ENCODE measurements at regions not wholly inside any gene's neighbourhood (a gene's known extent, or its start where the extent isn't known, plus 50 kb on each side); places are given as distances from the start of the nearest gene placed in this dataset.

GRCh38 chr22:49540913-49541692 lies 286.6 kb downstream of the BRD1 start:
- Histone ChIP-seq H3K79me2 (ENCODE audit: low read length) (no peaks in the 10 kb centered on the region), H3K9ac (ENCODE audit: low read length) (no peak overlapping the region), H3K4me3 (ENCODE audit: low read length) (no peak overlapping the region), H3K27ac (ENCODE audit: low read length) (no peak overlapping the region), H3K4me1 (ENCODE audit: insufficient read depth, low read length) (no peaks in the 10 kb centered on the region), H3K9me3 (ENCODE audit: low read length) (no peaks in the 10 kb centered on the region), H3K36me3 (ENCODE audit: low read depth, low read length) (no peaks in the 10 kb centered on the region), H3K9me2 (replicated peaks; ENCODE audit: low read length) (no peaks in the 10 kb centered on the region), H4K20me1 (ENCODE audit: low read length) (no peaks in the 10 kb centered on the region), H3K27me3 (ENCODE audit: low read length) (peaks cover 89% of the 10 kb centered on the region), H3F3A (ENCODE audit: low read length, unreplicated experiment) (no peaks in the 10 kb centered on the region), H2AFZ (ENCODE audit: low read length) (no peak overlapping the region), H3K4me2 (ENCODE audit: low read length) (no peak overlapping the region)
- TF ChIP-seq EZH2phosphoT487 (IDR thresholded peaks at IDR 0.05; ENCODE audit: borderline replicate concordance, low read length) (no peak), EZH2 (IDR thresholded peaks at IDR 0.05; ENCODE audit: low read length, unreplicated experiment) (no peak), CTCF (conservative IDR thresholded peaks at IDR 0.05; ENCODE audit: low read depth, low read length) (no peak)
- ATAC-seq (no peak), DNase-seq (no peak)
- ChIA-PET CTCF (no interaction called here), POLR2A (ENCODE audit: unreplicated experiment) (no interaction called here)
- intact Hi-C loops (cut with micrococcal nuclease), result no loop called here
- no TSS peak for BruUV-seq (replicated peaks)

GRCh38 chr22:49540084-49540912 lies 287.4 kb downstream of the BRD1 start:
- Histone ChIP-seq H3F3A (ENCODE audit: low read length, unreplicated experiment) (no peaks in the 10 kb centered on the region), H3K27me3 (ENCODE audit: low read length) (peaks cover 90% of the 10 kb centered on the region), H3K36me3 (ENCODE audit: low read depth, low read length) (no peaks in the 10 kb centered on the region), H3K9me2 (replicated peaks; ENCODE audit: low read length) (no peaks in the 10 kb centered on the region), H3K27ac (ENCODE audit: low read length) (no peak overlapping the region), H3K79me2 (ENCODE audit: low read length) (no peaks in the 10 kb centered on the region), H2AFZ (ENCODE audit: low read length) (no peak overlapping the region), H4K20me1 (ENCODE audit: low read length) (no peaks in the 10 kb centered on the region), H3K4me2 (ENCODE audit: low read length) (no peak overlapping the region), H3K9me3 (ENCODE audit: low read length) (no peaks in the 10 kb centered on the region), H3K4me1 (ENCODE audit: insufficient read depth, low read length) (no peaks in the 10 kb centered on the region), H3K9ac (ENCODE audit: low read length) (no peak overlapping the region), H3K4me3 (ENCODE audit: low read length) (no peak overlapping the region)
- no peak for TF ChIP-seq EZH2 (IDR thresholded peaks at IDR 0.05; ENCODE audit: low read length, unreplicated experiment)
- TF ChIP-seq CTCF (conservative IDR thresholded peaks at IDR 0.05; ENCODE audit: low read depth, low read length), result no peak
- no peak for DNase-seq
- intact Hi-C loops (cut with micrococcal nuclease), result no loop called here
- ChIA-PET CTCF (no interaction called here), POLR2A (ENCODE audit: unreplicated experiment) (no interaction called here)
- BruUV-seq (replicated peaks), result no TSS peak
- no peak for ATAC-seq

GRCh38 chr22:49538006-49538405 lies 289.7 kb downstream of the BRD1 start:
- TF ChIP-seq EZH2phosphoT487 (IDR thresholded peaks at IDR 0.05; ENCODE audit: borderline replicate concordance, low read length) (no peak), CTCF (conservative IDR thresholded peaks at IDR 0.05; ENCODE audit: low read depth, low read length) (no peak), EZH2 (IDR thresholded peaks at IDR 0.05; ENCODE audit: low read length, unreplicated experiment) (no peak)
- no TSS peak for BruUV-seq (replicated peaks)
- ATAC-seq (no peak), DNase-seq (no peak)
- peaks cover 93% of the 10 kb centered on the region for H3K27me3 ChIP-seq (ENCODE audit: low read length)
- H3K4me2 ChIP-seq (ENCODE audit: low read length), result no peak overlapping the region
- H3K9me3 ChIP-seq (ENCODE audit: low read length), result no peaks in the 10 kb centered on the region
- H3K9ac ChIP-seq (ENCODE audit: low read length), result no peak overlapping the region
- no peak overlapping the region for H2AFZ ChIP-seq (ENCODE audit: low read length)
- intact Hi-C loops (cut with micrococcal nuclease), result no loop called here
- ChIA-PET CTCF (no interaction called here), POLR2A (ENCODE audit: unreplicated experiment) (no interaction called here)
- H3K9me2 ChIP-seq (replicated peaks; ENCODE audit: low read length), result no peaks in the 10 kb centered on the region
- no peak overlapping the region for H3K4me3 ChIP-seq (ENCODE audit: low read length)
- H3K79me2 ChIP-seq (ENCODE audit: low read length), result no peaks in the 10 kb centered on the region
- H3F3A ChIP-seq (ENCODE audit: low read length, unreplicated experiment), result no peaks in the 10 kb centered on the region
- H3K27ac ChIP-seq (ENCODE audit: low read length), result no peak overlapping the region
- no peaks in the 10 kb centered on the region for H4K20me1 ChIP-seq (ENCODE audit: low read length)
- no peaks in the 10 kb centered on the region for H3K36me3 ChIP-seq (ENCODE audit: low read depth, low read length)
- no peaks in the 10 kb centered on the region for H3K4me1 ChIP-seq (ENCODE audit: insufficient read depth, low read length)

All from PC-3 (cell line).